GM12891 (cell line): ENCODE measurements at regions not wholly inside any gene's neighbourhood (a gene's known extent, or its start where the extent isn't known, plus 50 kb on each side); places are given as distances from the start of the nearest gene placed in this dataset.

Source experiments
- DNase-seq: peaks from one replicate; pipeline ENCODE4 v3.0.0; 2011; ENCODE audit warnings: low spot score; ENCODE audit not compliant: insufficient read length
- FAIRE-seq: peaks from 2 replicates; lab custom pipeline; 2011; peaks lifted over from hg19 to GRCh38; lab: Jason Lieb, UNC
- PAX5 ChIP-seq: IDR thresholded peaks from 2 replicates; pipeline ENCODE4 v1.6.1; 2011; ENCODE audit warnings: low read length, moderate library complexity, mild to moderate bottlenecking; ENCODE audit not compliant: insufficient read depth, severe bottlenecking
- POLR2A ChIP-seq: IDR thresholded peaks from 2 replicates; pipeline ENCODE4 v1.6.1; 2011; ENCODE audit warnings: low read depth, low read length, control low read depth
- POLR2AphosphoS5 ChIP-seq: IDR thresholded peaks from 2 replicates; pipeline ENCODE4 v1.6.1; 2011; ENCODE audit warnings: low read depth, low read length, control low read depth
- POU2F2 ChIP-seq: IDR thresholded peaks from 2 replicates; pipeline ENCODE4 v1.6.1; 2011; ENCODE audit warnings: low read depth, mild to moderate bottlenecking, control low read depth, low read length, moderate library complexity
- SPI1 ChIP-seq: IDR thresholded peaks from 2 replicates; pipeline ENCODE4 v1.6.1; 2011; ENCODE audit warnings: low read depth, low read length, control low read depth
- TAF1 ChIP-seq: IDR thresholded peaks from 2 replicates; pipeline ENCODE4 v1.6.1; 2011; ENCODE audit warnings: low read depth, low read length, control low read depth

GRCh38 chr12:126558219-126558618 lies 1493.0 kb downstream of the AACS start:
- no peak for DNase-seq

GRCh38 chr12:126558810-126559209 lies 1493.6 kb downstream of the AACS start:
- DNase-seq (no peak), FAIRE-seq (no peak)
- TF ChIP-seq POLR2A (no peak), SPI1 (no peak), POU2F2 (no peak), POLR2AphosphoS5 (no peak), TAF1 (no peak), PAX5 (no peak)

More at GRCh38 chr12:126558219-126558618, 1493.0 kb downstream of the AACS start:
- FAIRE-seq, result no peak
- TF ChIP-seq POLR2A (no peak), PAX5 (no peak), POLR2AphosphoS5 (no peak), TAF1 (no peak), SPI1 (no peak), POU2F2 (no peak)

- FAIRE-seq (no peak), DNase-seq (no peak)
- TF ChIP-seq SPI1 (no peak), PAX5 (no peak), POU2F2 (no peak), TAF1 (no peak), POLR2A (no peak), POLR2AphosphoS5 (no peak)
Observed at GRCh38 chr12:126567016-126567415, 1501.8 kb downstream of the AACS start.

GRCh38 chr12:126569706-126570105 lies 1504.5 kb downstream of the AACS start:
- no peak for FAIRE-seq
- TF ChIP-seq TAF1, result no peak
- no peak for TF ChIP-seq PAX5
- no peak for TF ChIP-seq POU2F2
- no peak for TF ChIP-seq SPI1
- no peak for TF ChIP-seq POLR2AphosphoS5
- TF ChIP-seq POLR2A, result no peak
- DNase-seq, result no peak

- no peak for FAIRE-seq
- TF ChIP-seq POLR2AphosphoS5 (no peak), TAF1 (no peak), SPI1 (no peak), POU2F2 (no peak), PAX5 (no peak), POLR2A (no peak)
- DNase-seq, result no peak
Observed at GRCh38 chr12:126570566-126570965, 1505.3 kb downstream of the AACS start.

GRCh38 chr12:126572170-126572569 lies 1506.9 kb downstream of the AACS start:
- TF ChIP-seq POLR2AphosphoS5, result no peak
- DNase-seq (no peak), FAIRE-seq (no peak)

GRCh38 chr12:126581655-126582054 lies 1516.4 kb downstream of the AACS start:
- TF ChIP-seq POLR2AphosphoS5 (no peak), POU2F2 (no peak), SPI1 (no peak), POLR2A (no peak), PAX5 (no peak), TAF1 (no peak)
- DNase-seq (no peak), FAIRE-seq (no peak)

- TF ChIP-seq POU2F2, result no peak
- DNase-seq, result no peak
- FAIRE-seq, result no peak
Observed at GRCh38 chr12:126582231-126582630, 1517.0 kb downstream of the AACS start.

GRCh38 chr12:126588586-126589249 lies 1523.5 kb downstream of the AACS start:
- no peak for TF ChIP-seq TAF1
- no peak for TF ChIP-seq PAX5
- TF ChIP-seq SPI1, result no peak
- no peak for TF ChIP-seq POLR2A
- no peak for TF ChIP-seq POLR2AphosphoS5
- no peak for TF ChIP-seq POU2F2
- DNase-seq, result no peak
- FAIRE-seq, result no peak

- DNase-seq (no peak), FAIRE-seq (no peak)
- TF ChIP-seq TAF1 (no peak), POLR2AphosphoS5 (no peak), POLR2A (no peak), PAX5 (no peak), SPI1 (no peak), POU2F2 (no peak)
Observed at GRCh38 chr12:126591533-126591932, 1526.3 kb downstream of the AACS start.
